NCI-H82 treated with DMSO at 0.1 percent for 48 hours (cell line): ENCODE measurements at regions not wholly inside any gene's neighbourhood (a gene's known extent, or its start where the extent isn't known, plus 50 kb on each side); places are given as distances from the start of the nearest gene placed in this dataset.

Experiments
- DNase-seq: peaks from one replicate; lab custom pipeline; 2025; ENCODE audit not compliant: unreplicated experiment; lab: John Stamatoyannopoulos, UW

- no peak for DNase-seq
These were observed 171.8 kb upstream of the PITX1 start for GRCh38 chr5:135205632-135206349.

GRCh38 chr5:135204151-135204600, 170.1 kb upstream of the PITX1 start:
- DNase-seq: no peak

- peak; percentile 11 for DNase-seq
These were observed 169.6 kb upstream of the PITX1 start for GRCh38 chr5:135203593-135204036.

DNA sequence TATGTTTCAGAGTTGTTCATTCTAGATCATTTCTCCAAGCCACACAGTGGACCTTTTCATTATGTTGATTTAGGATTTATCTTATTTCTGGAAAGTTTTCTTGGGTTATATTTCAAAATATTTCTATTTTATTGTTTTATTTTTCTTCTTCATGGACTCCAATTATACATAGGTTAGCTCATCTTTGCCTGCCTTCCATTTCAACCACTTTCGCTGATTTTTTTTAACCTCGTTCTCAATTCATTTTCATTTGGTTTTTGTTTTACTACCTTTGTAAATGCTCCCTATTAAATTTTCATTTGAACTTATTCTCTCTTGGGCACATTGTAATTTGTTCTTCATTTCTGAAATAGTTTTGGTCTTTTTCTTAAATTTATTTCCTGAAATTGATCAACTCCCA, 169.0 kb upstream of the PITX1 start:
- no peak for DNase-seq

- DNase-seq: no peak
These were observed 165.9 kb upstream of the PITX1 start for GRCh38 chr5:135199919-135200318.

- DNase-seq: no peak
These were observed 162.5 kb upstream of the PITX1 start for GRCh38 chr5:135196483-135196882.

GRCh38 chr5:135195270-135195608, 161.2 kb upstream of the PITX1 start:
- no peak for DNase-seq

- DNase-seq: no peak
These were observed 160.7 kb upstream of the PITX1 start for GRCh38 chr5:135194573-135195269.

GRCh38 chr5:135194126-135194488, 160.1 kb upstream of the PITX1 start:
- no peak for DNase-seq

GRCh38 chr5:135193213-135194125, 159.4 kb upstream of the PITX1 start:
- no peak for DNase-seq

- no peak for DNase-seq
These were observed 158.3 kb upstream of the PITX1 start for GRCh38 chr5:135192351-135192750.

- DNase-seq: peak; percentile 39
These were observed 157.2 kb upstream of the PITX1 start for GRCh38 chr5:135191084-135191826.

DNA sequence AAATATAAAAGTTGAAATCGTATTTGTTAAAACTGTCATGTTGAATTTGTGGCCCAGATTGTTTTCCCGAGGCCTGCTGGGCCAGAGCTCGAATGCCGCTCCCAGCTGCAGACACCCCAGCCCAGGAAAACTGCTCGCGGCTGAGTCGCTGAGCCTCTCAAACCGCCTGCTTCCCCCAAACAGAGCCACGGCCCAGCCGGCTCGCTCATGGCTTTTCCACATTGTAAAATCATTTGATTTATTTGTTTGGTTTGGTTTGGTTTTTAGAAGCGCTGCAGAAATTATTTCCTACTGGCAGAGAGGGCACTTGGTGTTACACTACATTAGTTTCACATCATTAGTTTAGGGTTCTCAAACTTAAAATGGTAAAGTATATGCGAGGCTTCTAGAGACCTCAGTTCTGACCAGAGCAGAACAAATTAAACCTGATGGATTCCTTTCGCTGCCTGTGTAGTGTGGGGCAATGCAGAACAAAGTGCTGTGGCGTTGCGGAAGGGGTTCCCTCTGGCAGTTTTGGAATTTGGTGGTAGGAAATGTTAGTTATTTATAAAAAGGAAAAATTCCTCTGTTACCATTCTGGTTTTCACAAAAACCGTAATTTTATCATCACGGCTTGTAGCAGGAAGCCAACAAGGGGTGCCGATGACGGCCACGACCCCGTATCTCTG, 156.5 kb upstream of the PITX1 start:
- no peak for DNase-seq

DNA sequence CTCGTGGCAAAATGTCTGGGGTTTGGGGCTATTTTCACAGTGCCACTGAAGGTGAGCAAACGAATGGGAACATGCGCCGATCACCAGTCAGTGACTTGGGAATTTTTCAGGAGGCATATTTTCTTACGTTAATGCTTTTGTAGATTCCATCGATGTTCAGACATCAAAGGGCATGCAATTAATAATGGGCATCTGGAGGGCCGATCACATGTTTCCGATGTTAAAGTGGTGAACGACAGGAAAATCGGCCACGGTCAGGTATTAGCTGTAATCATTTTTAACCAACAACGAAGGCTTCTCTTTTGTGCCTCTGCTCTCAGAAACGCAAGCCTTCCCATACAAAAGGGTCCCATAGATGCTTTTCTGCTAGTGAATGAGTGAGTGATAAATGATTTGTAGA, 155.0 kb upstream of the PITX1 start:
- DNase-seq: no peak

- DNase-seq: no peak
These were observed 154.3 kb upstream of the PITX1 start for GRCh38 chr5:135188233-135188914.

- no peak for DNase-seq
These were observed 152.9 kb upstream of the PITX1 start for GRCh38 chr5:135186662-135187522.

GRCh38 chr5:135185481-135186065, 151.5 kb upstream of the PITX1 start:
- no peak for DNase-seq

- no peak for DNase-seq
These were observed 150.6 kb upstream of the PITX1 start for GRCh38 chr5:135184646-135185045.

DNA sequence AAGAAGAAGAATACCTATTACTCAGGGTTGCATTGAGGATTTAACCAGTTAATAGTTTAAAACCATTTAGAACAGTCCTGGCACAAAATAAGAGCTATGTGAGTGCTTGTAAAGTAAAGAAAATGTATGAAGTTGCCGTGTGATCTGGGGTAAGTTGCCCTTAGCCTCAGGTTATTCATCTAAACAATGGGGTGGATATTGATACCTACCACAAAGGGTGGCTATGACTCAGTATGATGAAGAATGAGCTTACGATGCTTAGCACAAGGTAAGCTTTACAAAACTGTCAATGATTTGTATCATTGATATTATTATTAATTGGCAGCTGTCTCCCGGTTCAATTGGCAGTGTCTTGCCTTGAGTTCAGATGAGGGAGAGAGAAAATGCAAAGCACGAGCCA, 149.4 kb upstream of the PITX1 start:
- no peak for DNase-seq
